Stimulated activated CD4-positive, alpha-beta T cell treated with anti-CD3 and anti-CD28 coated beads, Interleukin-4, amount 100 ng/mL, for 4 hours (primary cell): ENCODE measurements at regions not wholly inside any gene's neighbourhood (a gene's known extent, or its start where the extent isn't known, plus 50 kb on each side); places are given as distances from the start of the nearest gene placed in this dataset.

Source experiments
- DNase-seq, 2 experiments: peaks; one replicate each; pipeline ENCODE4 v3.0.0-alpha.2; 2020

- DNase-seq: no peak
These were observed 53.8 kb upstream of the ME3 start for GRCh38 chr11:86726118-86726753.

- no peak for DNase-seq
These were observed 51.7 kb upstream of the ME3 start for GRCh38 chr11:86724137-86724536.

- no peak for DNase-seq
These were observed 50.9 kb upstream of the ME3 start for GRCh38 chr11:86723281-86723680.

GRCh38 chr11:86722748-86723147 lies 50.3 kb upstream of the ME3 start:
- DNase-seq: no peak
